ENCODE measurements at regions not wholly inside any gene's neighbourhood (a gene's known extent, or its start where the extent isn't known, plus 50 kb on each side); places are given as distances from the start of the nearest gene placed in this dataset.

GRCh38 chr13:85441975-85442374 is 357.2 kb downstream of the SLITRK6 start:
- no peak for DNase-seq

GRCh38 chr13:85441364-85441763 is 357.9 kb downstream of the SLITRK6 start:
- no peak for DNase-seq

DNA sequence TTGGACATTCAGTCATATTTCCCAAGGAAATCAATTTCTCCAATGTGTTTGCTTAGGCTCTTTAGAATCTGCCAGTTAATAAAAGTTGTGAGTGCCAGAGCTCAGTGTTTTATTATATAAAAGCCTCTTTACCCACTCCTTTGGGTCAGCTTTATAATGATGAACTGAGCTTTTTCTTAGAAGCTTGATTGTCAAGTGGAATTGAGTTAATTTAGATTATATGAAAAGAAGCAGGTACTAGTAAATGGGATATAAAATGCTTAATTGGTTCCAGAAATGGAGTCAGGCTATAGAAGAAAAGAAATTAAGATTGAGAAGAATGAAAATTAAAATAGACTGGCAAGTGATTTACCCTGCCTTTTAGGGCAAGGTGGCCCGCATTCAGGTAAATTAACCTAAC is 363.2 kb downstream of the SLITRK6 start:
- no peak for DNase-seq

DNA sequence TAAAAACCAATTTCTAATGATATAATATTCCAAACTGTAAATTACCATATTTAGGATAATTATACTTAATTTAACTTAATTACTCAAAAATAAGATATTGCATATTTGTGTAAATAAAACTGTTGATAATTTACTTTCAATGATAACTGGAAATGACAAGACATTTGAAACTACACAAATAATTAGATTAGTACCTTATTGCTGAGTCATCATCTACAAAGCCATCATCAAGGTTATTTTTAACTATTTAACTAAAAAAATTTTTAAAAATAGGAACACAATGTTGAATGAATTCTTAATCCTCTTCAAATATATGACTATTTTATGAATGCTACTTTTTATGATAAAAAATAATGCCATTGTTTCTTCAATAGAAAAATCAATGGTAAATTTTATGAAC is 364.3 kb downstream of the SLITRK6 start:
- no peak for DNase-seq

- no peak for DNase-seq
Measured at GRCh38 chr13:85432881-85433280, 366.3 kb downstream of the SLITRK6 start.

- DNase-seq: no peak
Measured at GRCh38 chr13:85431720-85432119, 367.5 kb downstream of the SLITRK6 start.

DNA sequence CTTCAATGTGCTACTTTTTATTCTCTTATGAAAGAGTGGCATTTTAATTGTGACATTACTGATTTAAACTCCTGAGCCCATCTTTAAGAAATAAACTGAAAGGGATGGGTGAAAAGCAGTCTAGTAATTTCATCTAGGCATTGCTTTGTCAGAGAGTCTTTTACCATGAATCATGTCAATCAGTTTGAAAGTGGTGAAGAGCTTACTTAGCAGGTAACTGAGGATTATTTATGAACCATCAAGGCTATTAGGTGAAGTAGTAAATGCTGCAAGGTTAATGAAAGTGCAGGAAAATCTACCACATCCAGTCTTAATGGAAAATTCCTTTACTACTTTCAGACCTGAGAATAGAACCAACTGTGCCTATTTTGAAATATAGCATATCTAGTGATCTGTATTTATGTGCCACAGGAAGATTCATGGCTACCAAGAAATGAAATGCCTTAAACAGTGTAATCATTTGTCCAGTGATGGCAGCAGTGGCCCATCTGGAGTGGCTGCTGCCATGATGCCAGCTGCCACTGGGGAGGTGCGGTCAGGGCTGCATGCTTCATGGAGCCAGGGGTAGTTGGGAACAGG is 368.9 kb downstream of the SLITRK6 start:
- no peak for DNase-seq

DNA sequence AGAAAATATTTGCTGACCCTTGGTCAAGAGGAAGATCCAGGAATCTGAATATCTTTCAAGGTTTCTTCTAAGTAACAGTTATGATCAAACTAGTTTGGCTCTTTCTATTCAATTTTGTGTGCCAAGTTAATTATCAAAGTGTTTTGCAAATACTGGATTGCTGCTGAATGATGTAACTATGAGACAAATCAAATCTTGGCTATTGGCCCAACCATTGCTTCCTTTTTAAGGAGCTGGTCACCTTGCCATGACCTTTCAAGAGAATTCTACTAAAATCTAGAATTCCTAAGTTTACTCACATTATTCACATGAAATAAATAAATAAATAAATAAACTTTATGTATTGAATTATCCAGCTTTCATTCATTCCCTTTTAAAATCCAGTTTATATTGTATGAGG is 371.8 kb downstream of the SLITRK6 start:
- DNase-seq: no peak

GRCh38 chr13:85420136-85420535 is 379.1 kb downstream of the SLITRK6 start:
- DNase-seq: no peak

- no peak for DNase-seq
Measured at GRCh38 chr13:85419611-85420010, 379.6 kb downstream of the SLITRK6 start.

DNA sequence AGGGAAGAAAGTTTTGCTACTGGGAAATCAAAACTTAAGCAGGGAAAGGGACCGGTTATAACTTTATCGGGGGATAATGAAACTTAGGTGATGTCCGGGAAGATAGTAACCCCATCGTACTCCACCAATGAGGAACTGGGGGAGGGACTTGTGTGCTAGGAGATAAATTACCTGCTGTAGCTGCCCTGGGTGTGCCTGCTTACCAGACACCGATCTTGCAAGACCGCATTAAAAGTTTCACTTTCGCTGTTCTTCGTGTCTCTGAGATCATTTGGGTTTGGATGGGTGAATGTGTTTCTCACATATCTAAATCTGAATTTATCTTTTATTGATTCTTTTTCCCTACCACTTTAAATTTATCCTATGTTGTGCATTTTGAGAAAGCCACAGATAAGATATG is 381.4 kb downstream of the SLITRK6 start:
- no peak for DNase-seq

- DNase-seq: no peak
Measured at GRCh38 chr13:85413664-85414063, 385.6 kb downstream of the SLITRK6 start.

- no peak for DNase-seq
Measured at GRCh38 chr13:85412448-85412847, 386.8 kb downstream of the SLITRK6 start.

- no peak for DNase-seq
Measured at GRCh38 chr13:85411591-85411990, 387.6 kb downstream of the SLITRK6 start.

GRCh38 chr13:85408415-85408814 is 390.8 kb downstream of the SLITRK6 start:
- no peak for DNase-seq

- DNase-seq: no peak
Measured at GRCh38 chr13:85406269-85406975, 392.8 kb downstream of the SLITRK6 start.

GRCh38 chr13:85405316-85405897 is 393.8 kb downstream of the SLITRK6 start:
- DNase-seq: no peak

DNA sequence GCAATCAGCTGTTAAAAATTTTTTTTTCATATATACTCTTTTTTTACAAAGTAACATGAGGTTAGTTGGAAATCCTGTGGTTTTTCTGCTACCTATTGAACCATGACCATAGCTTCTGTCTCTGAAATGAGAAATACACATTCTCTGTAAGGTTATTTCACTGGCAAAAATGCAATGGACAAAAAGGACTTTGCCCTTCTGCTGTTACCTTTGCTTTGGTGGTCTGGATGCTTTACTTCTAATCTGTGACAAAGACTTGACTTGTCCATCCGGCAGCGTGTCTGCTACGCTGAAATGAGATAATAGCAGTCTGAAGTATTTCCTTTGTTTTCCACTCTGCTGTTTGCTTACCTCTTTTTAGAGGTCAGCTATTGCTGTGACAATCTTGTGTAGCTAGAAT is 412.8 kb downstream of the SLITRK6 start:
- DNase-seq: no peak

- no peak for DNase-seq
Measured at GRCh38 chr13:85383291-85383690, 415.9 kb downstream of the SLITRK6 start.

- DNase-seq: no peak
Measured at GRCh38 chr13:85381082-85381481, 418.1 kb downstream of the SLITRK6 start.

GRCh38 chr13:85379991-85380390 is 419.2 kb downstream of the SLITRK6 start:
- no peak for DNase-seq

DNA sequence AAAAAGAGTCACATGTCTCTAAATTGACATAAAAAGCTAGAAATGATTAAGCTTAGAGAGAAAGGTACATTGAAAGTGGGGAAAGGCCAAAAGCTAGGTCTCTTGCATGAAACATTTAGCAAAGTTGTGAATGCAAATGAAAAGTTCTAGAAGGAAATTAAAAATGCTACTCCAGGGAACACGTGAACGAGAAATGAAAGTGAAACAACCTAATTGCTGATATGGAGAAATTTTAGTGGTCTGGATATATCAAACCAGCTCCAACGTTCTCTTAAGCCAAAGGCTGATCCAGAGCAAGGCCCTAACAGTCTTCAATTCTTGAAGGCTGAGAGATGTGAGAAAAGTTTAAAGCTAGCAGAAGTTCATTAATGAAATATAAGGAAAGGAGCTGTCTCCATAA is 419.8 kb downstream of the SLITRK6 start:
- DNase-seq: no peak

DNA sequence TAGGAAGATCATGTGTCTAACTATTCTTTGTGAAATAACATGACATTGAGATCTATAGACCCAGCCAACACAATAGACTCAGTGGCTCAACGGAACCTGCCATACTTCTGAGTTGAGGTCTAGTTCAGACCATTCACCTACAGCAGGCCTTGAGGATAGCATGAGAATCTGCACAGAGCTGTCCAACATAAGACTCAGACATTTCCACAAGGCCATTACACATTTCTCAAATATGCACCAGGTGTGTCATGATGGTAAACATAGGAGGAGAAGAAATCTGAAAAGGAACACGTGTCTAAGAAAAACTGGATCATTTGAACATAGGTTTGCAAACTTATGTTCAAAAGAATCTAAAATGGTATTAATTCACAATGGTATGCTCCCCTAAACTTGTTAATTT is 421.4 kb downstream of the SLITRK6 start:
- no peak for DNase-seq

DNA sequence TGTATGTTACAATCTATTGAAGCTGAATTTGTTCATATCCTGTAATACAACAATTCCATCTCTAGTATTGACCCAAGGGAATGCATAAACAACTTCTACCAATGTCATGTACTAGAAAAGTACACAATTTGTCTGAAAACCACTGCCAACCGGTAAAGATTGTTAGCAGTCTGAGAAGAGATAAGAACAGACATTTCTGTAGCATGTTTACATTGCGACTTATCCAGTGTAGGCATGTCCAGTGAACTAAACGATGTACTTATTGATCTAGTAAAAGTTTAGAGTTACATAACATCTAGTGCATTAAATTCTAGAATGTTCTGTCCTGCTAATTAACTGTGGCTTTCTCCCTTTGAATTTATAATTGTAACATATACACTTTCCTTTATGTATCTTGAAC is 425.9 kb downstream of the SLITRK6 start:
- DNase-seq: no peak

DNA sequence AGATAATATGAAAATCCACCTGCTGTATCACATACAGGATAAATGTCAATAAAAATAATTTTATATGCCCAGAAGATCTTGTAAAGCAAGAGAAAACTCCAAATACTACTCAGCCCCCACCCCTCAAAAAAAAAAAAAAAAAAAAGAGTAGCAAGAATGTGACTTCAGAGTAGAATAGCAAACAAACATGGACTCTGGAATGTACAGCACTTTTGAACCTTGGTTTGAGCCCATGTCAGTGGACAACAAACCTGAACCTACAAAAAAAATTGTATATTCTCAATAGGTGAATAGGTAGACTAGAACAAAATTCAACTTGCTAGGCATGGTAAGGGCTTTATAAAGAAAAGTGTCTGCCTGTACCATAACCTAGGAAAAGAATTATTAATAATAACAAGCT is 428.0 kb downstream of the SLITRK6 start:
- no peak for DNase-seq
